Gastrocnemius medialis (tissue), 4 donors: ENCODE measurements at regions not wholly inside any gene's neighbourhood (a gene's known extent, or its start where the extent isn't known, plus 50 kb on each side); places are given as distances from the start of the nearest gene placed in this dataset.

Experiments
- ATAC-seq, 2 donors: fragments of 150-250 bp; one replicate each; pipeline ENCODE4 v1.9.1; 2016
- DNase-seq, 2 donors: peaks; one replicate each; pipeline ENCODE4 v3.0.0-alpha.2; 2019
- H3K27ac ChIP-seq, 4 donors: fragments of 200-600 bp; sonication (generic); 1 replicate in 1 of 4; 2 replicates in 3 of 4; pipeline ENCODE4 v1.5.1; 2016 to 2018; ENCODE audit warnings: mild to moderate bottlenecking in 2 of 4, moderate library complexity in 1 of 4
- H3K27me3 ChIP-seq, 3 donors: fragments of 200-600 bp; sonication (generic) in 2 of 3; 1 replicate in 1 of 3; 2 replicates in 2 of 3; pipeline versions ENCODE4 v1.5.1 to v1.6.0; 2016 to 2019; ENCODE audit warnings: mild to moderate bottlenecking in 1 of 3, moderate library complexity in 1 of 3
- H3K36me3 ChIP-seq, 2 donors: fragments of 200-600 bp; sonication (generic) in 1 of 2; one replicate each; pipeline ENCODE4 v1.5.1; 2017 to 2018
- H3K4me1 ChIP-seq, 2 donors: fragments of 200-600 bp; sonication (generic) in 1 of 2; one replicate each; pipeline ENCODE4 v1.5.1; 2016 to 2017; ENCODE audit warnings: mild to moderate bottlenecking in 2 of 2
- H3K4me3 ChIP-seq, 4 donors: fragments of 200-600 bp; sonication (generic) in 3 of 4; 1 replicate in 1 of 4; 2 replicates in 3 of 4; pipeline ENCODE4 v1.5.1; 2016 to 2019; ENCODE audit warnings: mild to moderate bottlenecking in 2 of 4
- H3K9me3 ChIP-seq, 3 donors: fragments of 200-600 bp; sonication (generic) in 2 of 3; 1 replicate in 1 of 3; 2 replicates in 2 of 3; pipeline ENCODE4 v1.5.1; 2016 to 2019
- CTCF ChIP-seq, 5 experiments: fragments of 450-650 bp in 3 of 5; fragments of 200-600 bp in 2 of 5; sonication (generic) in 2 of 5; IDR thresholded peaks in 4 of 5; conservative IDR thresholded peaks in 1 of 5; 1 replicate in 4 of 5; 2 replicates in 1 of 5; pipeline ENCODE4 v1.5.1; 2016 to 2019; ENCODE audit warnings: antibody characterized with exemption in 5 of 5, mild to moderate bottlenecking in 3 of 5, moderate library complexity in 3 of 5
- POLR2A ChIP-seq, 2 donors: fragments of 450-650 bp; IDR thresholded peaks; one replicate each; pipeline ENCODE4 v1.6.1; 2017; ENCODE audit warnings: antibody characterized with exemption in 2 of 2, mild to moderate bottlenecking in 2 of 2, moderate library complexity in 2 of 2
- in situ Hi-C, 4 donors: fragments of 200-750 bp; cut with MboI; loops; one replicate each; pipeline versions ENCODE4 v1.15.0 to v1.8.0; 2017; ENCODE audit warnings: low sequenced_read_pairs in 4 of 4
- intact Hi-C: fragments of 100-400 bp; cut with DNase I; formaldehyde crosslinking; loops from one replicate; pipeline ENCODE4 v1.15.1; 2023; ENCODE audit warnings: low total_unique reads

DNA sequence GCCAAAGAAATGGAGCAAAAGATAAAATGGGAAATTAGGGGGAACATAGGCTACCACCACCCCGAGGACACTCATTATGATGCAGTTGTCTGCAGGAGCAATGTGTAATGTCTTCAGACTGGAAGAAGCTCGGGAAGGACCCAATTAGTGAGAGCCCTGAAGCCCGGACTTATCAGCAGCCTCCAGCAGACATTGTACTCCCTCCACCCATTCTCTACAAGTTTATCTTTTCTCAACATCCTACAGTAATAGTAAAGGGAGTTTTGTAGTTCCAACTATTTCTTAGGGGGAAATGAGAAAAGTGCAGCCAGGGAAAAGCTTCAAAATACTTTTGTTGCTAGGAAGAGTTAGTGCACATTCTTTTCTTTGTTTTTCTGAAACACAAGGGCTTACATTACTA, 657.3 kb upstream of the COBL start:
- no peaks in the 10 kb centered on the region for H3K27me3 ChIP-seq
- intact Hi-C loops = no loop called here
- H3K4me3 ChIP-seq = no peak overlapping the region
- no peak for DNase-seq
- H3K36me3 ChIP-seq = no peaks in the 10 kb centered on the region
- no peaks in the 10 kb centered on the region for H3K4me1 ChIP-seq
- TF ChIP-seq POLR2A (IDR thresholded peaks at IDR 0.05) = no peak
- TF ChIP-seq CTCF (IDR thresholded peaks at IDR 0.05 in 4 of 5, conservative IDR thresholded peaks at IDR 0.05 in 1 of 5) = no peak
- no peak for ATAC-seq
- in situ Hi-C loops = no loop called here
- H3K9me3 ChIP-seq = no peaks in the 10 kb centered on the region
- H3K27ac ChIP-seq = no peak overlapping the region

- Histone ChIP-seq H3K4me3 (no peak overlapping the region), H3K9me3 (no peaks in the 10 kb centered on the region), H3K36me3 (no peaks in the 10 kb centered on the region), H3K27me3 (no peaks in the 10 kb centered on the region), H3K4me1 (no peaks in the 10 kb centered on the region), H3K27ac (no peak overlapping the region)
- TF ChIP-seq CTCF (IDR thresholded peaks at IDR 0.05 in 4 of 5, conservative IDR thresholded peaks at IDR 0.05 in 1 of 5) (no peak), POLR2A (IDR thresholded peaks at IDR 0.05) (no peak)
- intact Hi-C loops (no loop called here), in situ Hi-C loops (no loop called here)
- no peak for ATAC-seq
- no peak for DNase-seq
These were observed 656.5 kb upstream of the COBL start for GRCh38 chr7:51973071-51973470.

DNA sequence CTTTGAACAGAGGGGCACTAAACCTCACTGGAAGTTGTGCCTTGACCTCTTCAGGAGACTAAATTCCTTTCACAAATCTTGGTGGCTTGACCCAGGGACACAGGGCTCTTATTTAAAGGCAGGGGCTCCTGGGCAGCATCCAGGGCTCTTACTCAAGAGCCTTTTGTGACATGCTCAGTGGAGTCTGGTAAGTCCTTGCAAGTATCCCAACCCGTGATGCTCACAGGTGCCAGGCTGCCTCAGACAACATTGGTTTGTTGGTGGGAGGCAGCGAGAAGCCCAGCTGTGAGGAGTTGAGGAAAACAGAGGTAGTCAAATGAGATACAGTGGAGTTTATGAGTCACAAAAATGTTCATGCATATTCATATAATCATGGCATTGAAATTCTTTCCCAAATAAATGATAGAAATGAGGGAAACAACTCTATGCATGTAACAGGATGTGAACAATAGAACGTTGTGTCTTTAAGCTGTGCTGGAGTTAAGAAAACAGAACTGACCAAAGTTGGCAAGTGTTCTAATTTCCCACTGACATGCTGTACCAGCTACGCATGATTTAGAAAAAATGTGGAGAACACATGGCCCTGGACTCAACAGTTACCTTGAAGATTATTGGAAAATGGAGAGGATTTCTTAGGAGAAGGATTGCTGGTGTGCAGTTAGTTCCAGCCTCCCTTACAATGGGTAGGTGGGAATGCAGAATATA, 654.5 kb upstream of the COBL start:
- Histone ChIP-seq H3K36me3 (no peaks in the 10 kb centered on the region), H3K4me3 (no peak overlapping the region), H3K9me3 (no peaks in the 10 kb centered on the region), H3K27ac (no peak overlapping the region), H3K4me1 (no peaks in the 10 kb centered on the region), H3K27me3 (no peaks in the 10 kb centered on the region)
- ATAC-seq (no peak), DNase-seq (no peak)
- in situ Hi-C loops (no loop called here), intact Hi-C loops (no loop called here)
- TF ChIP-seq CTCF (IDR thresholded peaks at IDR 0.05 in 4 of 5, conservative IDR thresholded peaks at IDR 0.05 in 1 of 5) = no peak
- TF ChIP-seq POLR2A (IDR thresholded peaks at IDR 0.05) = no peak

GRCh38 chr7:51968461-51968860, 651.9 kb upstream of the COBL start:
- ATAC-seq = no peak
- in situ Hi-C loops = no loop called here

More at GRCh38 chr7:51968461-51968860, 651.9 kb upstream of the COBL start:
- no peak overlapping the region for H3K4me3 ChIP-seq
- no peaks in the 10 kb centered on the region for H3K36me3 ChIP-seq
- intact Hi-C loops = no loop called here
- DNase-seq = no peak
- no peaks in the 10 kb centered on the region for H3K4me1 ChIP-seq
- no peak overlapping the region for H3K27ac ChIP-seq
- no peaks in the 10 kb centered on the region for H3K9me3 ChIP-seq
- no peaks in the 10 kb centered on the region for H3K27me3 ChIP-seq
- TF ChIP-seq POLR2A (IDR thresholded peaks at IDR 0.05) (no peak), CTCF (IDR thresholded peaks at IDR 0.05 in 4 of 5, conservative IDR thresholded peaks at IDR 0.05 in 1 of 5) (no peak)
